Bronchial epithelial cell (primary cell): ENCODE measurements at regions not wholly inside any gene's neighbourhood (a gene's known extent, or its start where the extent isn't known, plus 50 kb on each side); places are given as distances from the start of the nearest gene placed in this dataset.

ENCODE experiments used
- DNase-seq: peaks from one replicate; pipeline ENCODE4 v3.0.0-alpha.2; 2010; ENCODE audit warnings: low read depth
- FAIRE-seq: peaks from 2 replicates; lab custom pipeline; 2011; peaks lifted over from hg19 to GRCh38; lab: Jason Lieb, UNC
- H3K27me3 ChIP-seq: 2 replicates; pipeline ENCODE4 v1.5.1; 2011; ENCODE audit warnings: low read length; ENCODE audit not compliant: control insufficient read depth, insufficient read depth
- H3K36me3 ChIP-seq: 2 replicates; pipeline ENCODE4 v1.5.1; 2011; ENCODE audit warnings: low read length; ENCODE audit not compliant: control insufficient read depth, insufficient read depth
- H3K4me3 ChIP-seq: 2 replicates; pipeline ENCODE4 v1.5.1; 2011; ENCODE audit warnings: mild to moderate bottlenecking, low read depth, low read length, control low read depth
- CTCF ChIP-seq: IDR thresholded peaks from 2 replicates; pipeline ENCODE4 v1.5.1; 2011; ENCODE audit warnings: mild to moderate bottlenecking, moderate library complexity, low read length, control low read depth, inconsistent platforms; ENCODE audit not compliant: insufficient read depth, severe bottlenecking

DNA sequence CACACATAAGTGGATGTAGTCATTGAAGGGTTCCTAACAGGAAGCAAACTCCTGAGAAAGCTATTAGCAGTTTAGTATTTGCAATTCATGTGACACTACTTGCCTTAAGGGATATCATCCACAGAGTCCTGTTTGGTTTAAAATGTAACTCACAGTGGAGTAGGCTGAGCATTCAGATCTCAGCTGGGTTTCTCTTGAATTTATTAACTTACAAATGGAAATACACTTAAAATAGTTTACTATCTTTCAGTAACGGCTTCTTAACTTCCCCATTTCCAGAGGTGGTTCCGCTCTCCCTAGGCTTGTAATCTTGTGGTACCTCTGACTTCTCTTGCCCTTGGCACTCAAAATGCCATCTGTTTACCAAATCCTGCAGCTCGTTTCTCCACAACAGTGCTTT lies 660.7 kb upstream of the ADAMTS16 start:
- no peak overlapping the region for H3K4me3 ChIP-seq
- FAIRE-seq (no peak), DNase-seq (no peak)
- no peaks in the 10 kb centered on the region for H3K36me3 ChIP-seq
- no peak for TF ChIP-seq CTCF
- no peaks in the 10 kb centered on the region for H3K27me3 ChIP-seq

GRCh38 chr5:4480528-4481349 lies 659.4 kb upstream of the ADAMTS16 start:
- H3K4me3 ChIP-seq: no peak overlapping the region
- FAIRE-seq (no peak), DNase-seq (no peak)
- H3K36me3 ChIP-seq: no peaks in the 10 kb centered on the region
- H3K27me3 ChIP-seq: no peaks in the 10 kb centered on the region
- TF ChIP-seq CTCF: no peak

GRCh38 chr5:4487581-4487980 lies 652.5 kb upstream of the ADAMTS16 start:
- no peak for TF ChIP-seq CTCF
- no peak overlapping the region for H3K4me3 ChIP-seq
- H3K36me3 ChIP-seq: no peaks in the 10 kb centered on the region
- DNase-seq (no peak), FAIRE-seq (no peak)
- no peaks in the 10 kb centered on the region for H3K27me3 ChIP-seq

DNA sequence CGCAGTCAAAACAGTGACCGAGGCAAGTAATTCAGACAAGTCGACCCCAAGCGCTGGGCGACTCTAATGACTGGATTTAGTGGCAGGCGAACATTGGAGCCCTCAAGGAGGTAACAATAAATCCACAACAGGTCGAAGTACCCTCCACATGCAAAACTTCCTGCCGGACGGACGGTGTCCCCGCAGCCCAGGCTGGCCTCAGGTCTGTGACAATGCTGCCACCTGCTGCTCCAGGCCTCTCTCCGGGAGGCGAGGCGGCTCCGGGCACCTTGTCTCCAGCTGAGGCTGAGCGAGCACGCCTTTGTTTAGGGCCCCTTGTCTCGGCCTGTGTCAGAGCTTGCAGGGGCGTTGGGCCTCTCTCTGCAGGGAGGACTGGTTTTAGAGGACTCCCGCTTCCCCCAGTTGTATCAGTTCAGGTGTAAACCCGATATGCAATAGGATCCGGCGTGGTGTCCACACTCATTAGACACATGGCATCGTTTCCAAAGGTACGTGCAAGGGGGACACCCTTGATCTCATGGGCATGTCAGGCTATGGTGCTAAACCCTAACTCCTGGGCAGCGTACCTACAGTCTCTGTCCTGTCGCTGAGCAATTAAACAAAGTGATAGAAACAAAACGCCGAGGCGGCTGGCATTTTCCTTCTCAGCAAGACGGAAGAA lies 628.0 kb upstream of the ADAMTS16 start:
- peak; percentile 69 for TF ChIP-seq CTCF
- FAIRE-seq (no peak), DNase-seq (peak; percentile 8)
- Histone ChIP-seq H3K36me3 (no peaks in the 10 kb centered on the region), H3K4me3 (no peak overlapping the region), H3K27me3 (no peaks in the 10 kb centered on the region)

DNA sequence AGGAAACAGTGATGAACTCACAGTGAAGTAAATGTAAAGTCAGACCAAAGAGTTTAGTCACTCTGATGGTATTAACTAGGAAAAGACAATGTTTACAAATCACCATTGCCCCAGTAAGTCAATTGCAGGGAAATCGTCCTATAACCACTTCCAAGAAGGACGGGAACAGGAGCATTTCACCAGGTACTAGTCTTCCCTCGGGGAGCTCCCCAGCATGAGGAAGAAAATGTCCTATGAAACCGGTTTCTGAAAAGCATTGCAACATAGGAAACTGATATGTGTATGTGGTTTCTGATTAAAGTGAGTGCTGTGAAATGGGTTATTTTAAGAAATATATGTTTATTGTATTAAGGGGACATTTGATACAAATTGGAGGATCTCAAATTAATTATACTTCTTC lies 626.7 kb upstream of the ADAMTS16 start:
- DNase-seq (peak; percentile 46), FAIRE-seq (no peak)
- no peaks in the 10 kb centered on the region for H3K27me3 ChIP-seq
- no peaks in the 10 kb centered on the region for H3K36me3 ChIP-seq
- TF ChIP-seq CTCF: no peak
- no peak overlapping the region for H3K4me3 ChIP-seq
